ENCODE measurements at regions not wholly inside any gene's neighbourhood (a gene's known extent, or its start where the extent isn't known, plus 50 kb on each side); places are given as distances from the start of the nearest gene placed in this dataset.

GRCh38 chr15:46778876-46779275 lies 938.4 kb upstream of the SEMA6D start:
- H3K4me1 Mint-ChIP-seq (ENCODE audit: low read depth, unreplicated experiment): no peaks in the 10 kb centered on the region
- no TSS peak for BruUV-seq (replicated peaks)
- CTCF ChIA-PET: no interaction called here
- DNase-seq: no peak
- H3K27me3 Mint-ChIP-seq (ENCODE audit: unreplicated experiment): no peaks in the 10 kb centered on the region
- no peaks in the 10 kb centered on the region for H3K36me3 Mint-ChIP-seq (ENCODE audit: insufficient read depth, unreplicated experiment)
- no peak overlapping the region for H3K27ac Mint-ChIP-seq (ENCODE audit: unreplicated experiment)
- TF ChIP-seq, protein P1, sequence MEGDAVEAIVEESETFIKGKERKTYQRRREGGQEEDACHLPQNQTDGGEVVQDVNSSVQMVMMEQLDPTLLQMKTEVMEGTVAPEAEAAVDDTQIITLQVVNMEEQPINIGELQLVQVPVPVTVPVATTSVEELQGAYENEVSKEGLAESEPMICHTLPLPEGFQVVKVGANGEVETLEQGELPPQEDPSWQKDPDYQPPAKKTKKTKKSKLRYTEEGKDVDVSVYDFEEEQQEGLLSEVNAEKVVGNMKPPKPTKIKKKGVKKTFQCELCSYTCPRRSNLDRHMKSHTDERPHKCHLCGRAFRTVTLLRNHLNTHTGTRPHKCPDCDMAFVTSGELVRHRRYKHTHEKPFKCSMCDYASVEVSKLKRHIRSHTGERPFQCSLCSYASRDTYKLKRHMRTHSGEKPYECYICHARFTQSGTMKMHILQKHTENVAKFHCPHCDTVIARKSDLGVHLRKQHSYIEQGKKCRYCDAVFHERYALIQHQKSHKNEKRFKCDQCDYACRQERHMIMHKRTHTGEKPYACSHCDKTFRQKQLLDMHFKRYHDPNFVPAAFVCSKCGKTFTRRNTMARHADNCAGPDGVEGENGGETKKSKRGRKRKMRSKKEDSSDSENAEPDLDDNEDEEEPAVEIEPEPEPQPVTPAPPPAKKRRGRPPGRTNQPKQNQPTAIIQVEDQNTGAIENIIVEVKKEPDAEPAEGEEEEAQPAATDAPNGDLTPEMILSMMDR (IDR thresholded peaks at IDR 0.05; ENCODE audit: unreplicated experiment): no peak
- intact Hi-C loops (cut with micrococcal nuclease; ENCODE audit: unreplicated experiment): no loop called here
- no peak overlapping the region for H3K4me3 Mint-ChIP-seq (ENCODE audit: low read depth, unreplicated experiment)
- peaks cover 22% of the 10 kb centered on the region for H3K9me3 Mint-ChIP-seq (ENCODE audit: low read depth, unreplicated experiment)

- no peak overlapping the region for H3K27ac Mint-ChIP-seq (ENCODE audit: unreplicated experiment)
- no peaks in the 10 kb centered on the region for H3K27me3 Mint-ChIP-seq (ENCODE audit: unreplicated experiment)
- TF ChIP-seq, protein P1 (IDR thresholded peaks at IDR 0.05; ENCODE audit: unreplicated experiment): no peak
- H3K4me3 Mint-ChIP-seq (ENCODE audit: low read depth, unreplicated experiment): no peak overlapping the region
- no TSS peak for BruUV-seq (replicated peaks)
- no peaks in the 10 kb centered on the region for H3K4me1 Mint-ChIP-seq (ENCODE audit: low read depth, unreplicated experiment)
- DNase-seq: no peak
- H3K36me3 Mint-ChIP-seq (ENCODE audit: insufficient read depth, unreplicated experiment): no peaks in the 10 kb centered on the region
- intact Hi-C loops (cut with micrococcal nuclease; ENCODE audit: unreplicated experiment): no loop called here
- CTCF ChIA-PET: no interaction called here
- H3K9me3 Mint-ChIP-seq (ENCODE audit: low read depth, unreplicated experiment): peaks cover 15% of the 10 kb centered on the region
Observed at GRCh38 chr15:46786590-46787285, 930.6 kb upstream of the SEMA6D start.

- Mint-ChIP-seq H3K4me1 (ENCODE audit: low read depth, unreplicated experiment) (no peaks in the 10 kb centered on the region), H3K9me3 (ENCODE audit: low read depth, unreplicated experiment) (peaks cover 9% of the 10 kb centered on the region), H3K4me3 (ENCODE audit: low read depth, unreplicated experiment) (no peak overlapping the region), H3K36me3 (ENCODE audit: insufficient read depth, unreplicated experiment) (no peaks in the 10 kb centered on the region), H3K27ac (ENCODE audit: unreplicated experiment) (no peak overlapping the region), H3K27me3 (ENCODE audit: unreplicated experiment) (no peaks in the 10 kb centered on the region)
- no peak for DNase-seq
- TF ChIP-seq, protein P1 (IDR thresholded peaks at IDR 0.05; ENCODE audit: unreplicated experiment): no peak
- CTCF ChIA-PET: no interaction called here
- intact Hi-C loops (cut with micrococcal nuclease; ENCODE audit: unreplicated experiment): no loop called here
- BruUV-seq (replicated peaks): no TSS peak
Observed at GRCh38 chr15:46795685-46796084, 921.6 kb upstream of the SEMA6D start.

- TF ChIP-seq, protein P1 (IDR thresholded peaks at IDR 0.05; ENCODE audit: unreplicated experiment): no peak
- H3K27me3 Mint-ChIP-seq (ENCODE audit: unreplicated experiment): no peaks in the 10 kb centered on the region
- H3K4me3 Mint-ChIP-seq (ENCODE audit: low read depth, unreplicated experiment): no peak overlapping the region
- BruUV-seq (replicated peaks): no TSS peak
- peaks cover 4% of the 10 kb centered on the region for H3K9me3 Mint-ChIP-seq (ENCODE audit: low read depth, unreplicated experiment)
- H3K4me1 Mint-ChIP-seq (ENCODE audit: low read depth, unreplicated experiment): no peaks in the 10 kb centered on the region
- no peak overlapping the region for H3K27ac Mint-ChIP-seq (ENCODE audit: unreplicated experiment)
- H3K36me3 Mint-ChIP-seq (ENCODE audit: insufficient read depth, unreplicated experiment): no peaks in the 10 kb centered on the region
- no peak for DNase-seq
- CTCF ChIA-PET: no interaction called here
- intact Hi-C loops (cut with micrococcal nuclease; ENCODE audit: unreplicated experiment): no loop called here
Observed at GRCh38 chr15:46808834-46809233, 908.5 kb upstream of the SEMA6D start.
